ENCODE measurements at regions not wholly inside any gene's neighbourhood (a gene's known extent, or its start where the extent isn't known, plus 50 kb on each side); places are given as distances from the start of the nearest gene placed in this dataset.

- peaks cover 2 to 25% (median 15%) of the 10 kb centered on the region in 4 donors for H3K4me1 ChIP-seq (ENCODE audit: control insufficient read depth in 4 of 4, insufficient read depth in 4 of 4, low read length in 3 of 4)
- 87% methylated on average over 5 of the region's 5 CpGs for WGBS
- H3K27me3 ChIP-seq (ENCODE audit: control insufficient read depth in 4 of 4, insufficient read depth in 4 of 4, low read length in 3 of 4) = no peaks in the 10 kb centered on the region
- H3K27ac ChIP-seq (ENCODE audit: low read depth in 1 of 2, low read length in 2 of 2) = no peak overlapping the region
- no peaks in the 10 kb centered on the region for H3K36me3 ChIP-seq (ENCODE audit: control insufficient read depth in 4 of 4, insufficient read depth in 3 of 4, low read depth in 1 of 4, low read length in 3 of 4)
- no peak overlapping the region for H3K9ac ChIP-seq (ENCODE audit: low read depth in 1 of 2, low read length in 2 of 2)
- peak; percentile 5 for DNase-seq (ENCODE audit: low spot score)
- no peak for TF ChIP-seq FOXA1 (IDR thresholded peaks at IDR 0.05)
- TF ChIP-seq HNF4G (IDR thresholded peaks at IDR 0.05) = no peak
- no peak for TF ChIP-seq GABPA (IDR thresholded peaks at IDR 0.05 in 1 of 2, conservative IDR thresholded peaks at IDR 0.05 in 1 of 2)
- TF ChIP-seq FOXA2 (IDR thresholded peaks at IDR 0.05) = no peak
- no peak for TF ChIP-seq HNF4A (conservative IDR thresholded peaks at IDR 0.05)
- no peak for TF ChIP-seq YY1 (IDR thresholded peaks at IDR 0.05)
- no peak for TF ChIP-seq SP1 (IDR thresholded peaks at IDR 0.05)
- no peak for TF ChIP-seq JUND (IDR thresholded peaks at IDR 0.05)
- no peak for TF ChIP-seq CTCF (IDR thresholded peaks at IDR 0.05; ENCODE audit: low read depth, low read length, missing input control)
- no peak for TF ChIP-seq EGR1 (IDR thresholded peaks at IDR 0.05; ENCODE audit: low read depth in 2 of 2)
- TF ChIP-seq RAD21 (IDR thresholded peaks at IDR 0.05) = no peak
- TF ChIP-seq, protein P1, sequence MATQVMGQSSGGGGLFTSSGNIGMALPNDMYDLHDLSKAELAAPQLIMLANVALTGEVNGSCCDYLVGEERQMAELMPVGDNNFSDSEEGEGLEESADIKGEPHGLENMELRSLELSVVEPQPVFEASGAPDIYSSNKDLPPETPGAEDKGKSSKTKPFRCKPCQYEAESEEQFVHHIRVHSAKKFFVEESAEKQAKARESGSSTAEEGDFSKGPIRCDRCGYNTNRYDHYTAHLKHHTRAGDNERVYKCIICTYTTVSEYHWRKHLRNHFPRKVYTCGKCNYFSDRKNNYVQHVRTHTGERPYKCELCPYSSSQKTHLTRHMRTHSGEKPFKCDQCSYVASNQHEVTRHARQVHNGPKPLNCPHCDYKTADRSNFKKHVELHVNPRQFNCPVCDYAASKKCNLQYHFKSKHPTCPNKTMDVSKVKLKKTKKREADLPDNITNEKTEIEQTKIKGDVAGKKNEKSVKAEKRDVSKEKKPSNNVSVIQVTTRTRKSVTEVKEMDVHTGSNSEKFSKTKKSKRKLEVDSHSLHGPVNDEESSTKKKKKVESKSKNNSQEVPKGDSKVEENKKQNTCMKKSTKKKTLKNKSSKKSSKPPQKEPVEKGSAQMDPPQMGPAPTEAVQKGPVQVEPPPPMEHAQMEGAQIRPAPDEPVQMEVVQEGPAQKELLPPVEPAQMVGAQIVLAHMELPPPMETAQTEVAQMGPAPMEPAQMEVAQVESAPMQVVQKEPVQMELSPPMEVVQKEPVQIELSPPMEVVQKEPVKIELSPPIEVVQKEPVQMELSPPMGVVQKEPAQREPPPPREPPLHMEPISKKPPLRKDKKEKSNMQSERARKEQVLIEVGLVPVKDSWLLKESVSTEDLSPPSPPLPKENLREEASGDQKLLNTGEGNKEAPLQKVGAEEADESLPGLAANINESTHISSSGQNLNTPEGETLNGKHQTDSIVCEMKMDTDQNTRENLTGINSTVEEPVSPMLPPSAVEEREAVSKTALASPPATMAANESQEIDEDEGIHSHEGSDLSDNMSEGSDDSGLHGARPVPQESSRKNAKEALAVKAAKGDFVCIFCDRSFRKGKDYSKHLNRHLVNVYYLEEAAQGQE (IDR thresholded peaks at IDR 0.05) = no peak
- TF ChIP-seq, protein P2, sequence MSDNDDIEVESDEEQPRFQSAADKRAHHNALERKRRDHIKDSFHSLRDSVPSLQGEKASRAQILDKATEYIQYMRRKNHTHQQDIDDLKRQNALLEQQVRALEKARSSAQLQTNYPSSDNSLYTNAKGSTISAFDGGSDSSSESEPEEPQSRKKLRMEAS (IDR thresholded peaks at IDR 0.05) = no peak
- TF ChIP-seq NR2F2 (IDR thresholded peaks at IDR 0.05) = no peak
- TF ChIP-seq ZBTB33 (IDR thresholded peaks at IDR 0.05) = no peak
- no peak for TF ChIP-seq RXRA (IDR thresholded peaks at IDR 0.05)
- H3K9me3 ChIP-seq (ENCODE audit: control insufficient read depth in 4 of 4, low read length in 3 of 4) = no peaks in the 10 kb centered on the region
- H3K4me3 ChIP-seq (ENCODE audit: low read depth in 1 of 3, low read length in 3 of 3) = no peak overlapping the region
Observed at GRCh38 chr9:126154869-126155268, 171.8 kb upstream of the MVB12B start.
